Nephron (organoid): ENCODE measurements at regions not wholly inside any gene's neighbourhood (a gene's known extent, or its start where the extent isn't known, plus 50 kb on each side); places are given as distances from the start of the nearest gene placed in this dataset.
A peak's percentile ranks its signal among the peaks of the same experiment; 100 is the strongest.

Source experiments
- H3K27ac Mint-ChIP-seq, 3 experiments: 2 replicates each; pipeline ENCODE4 v1.8.0; 2020; ENCODE audit warnings: mixed read lengths in 3 of 3, mild to moderate bottlenecking in 2 of 3, moderate library complexity in 1 of 3
- H3K27me3 Mint-ChIP-seq: 2 replicates; pipeline ENCODE4 v1.8.0; 2021; ENCODE audit warnings: low read depth, mild to moderate bottlenecking, moderate library complexity, mixed read lengths
- H3K36me3 Mint-ChIP-seq: 2 replicates; pipeline ENCODE4 v1.8.0; 2020; ENCODE audit warnings: low read depth, mixed read lengths
- H3K4me1 Mint-ChIP-seq: 2 replicates; pipeline ENCODE4 v1.8.0; 2020; ENCODE audit warnings: mixed read lengths
- H3K4me3 Mint-ChIP-seq, 3 experiments: 2 replicates each; pipeline ENCODE4 v1.8.0; 2020; ENCODE audit warnings: mild to moderate bottlenecking in 3 of 3, mixed read lengths in 3 of 3, moderate library complexity in 2 of 3
- H3K9me3 Mint-ChIP-seq: 2 replicates; pipeline ENCODE4 v1.8.0; 2020; ENCODE audit warnings: mixed read lengths
- TF ChIP-seq, protein P1 (sequence below), 3 experiments: fragments of 200-600 bp; sonication (generic); IDR thresholded peaks; one replicate each; pipeline ENCODE4 v1.5.0; 2021; ENCODE audit warnings: antibody characterized with exemption in 3 of 3; ENCODE audit not compliant: unreplicated experiment in 3 of 3

DNA sequence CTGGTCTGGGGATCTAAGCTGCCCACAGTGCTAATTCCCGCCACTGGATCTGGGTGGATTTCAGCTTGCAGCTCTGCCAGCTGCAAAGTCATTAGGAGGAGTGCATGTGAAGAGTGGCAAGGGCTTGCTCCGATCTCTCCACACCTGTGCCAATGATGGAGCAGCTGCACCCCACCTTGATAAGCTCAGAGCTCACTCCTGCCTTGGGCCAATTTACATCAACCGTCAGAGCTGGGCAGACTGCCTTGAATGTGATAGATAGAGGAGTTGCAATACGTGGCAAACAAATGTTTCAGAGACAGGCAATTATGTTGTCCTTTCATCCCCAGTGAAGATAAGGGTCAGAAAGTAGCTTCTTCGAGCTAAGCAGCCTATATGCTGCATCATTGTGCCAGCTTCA, 379.9 kb downstream of the SH2D4B start:
- H3K36me3 Mint-ChIP-seq: no peaks in the 10 kb centered on the region
- H3K9me3 Mint-ChIP-seq: no peaks in the 10 kb centered on the region
- no peaks in the 10 kb centered on the region for H3K4me1 Mint-ChIP-seq
- TF ChIP-seq, protein P1, sequence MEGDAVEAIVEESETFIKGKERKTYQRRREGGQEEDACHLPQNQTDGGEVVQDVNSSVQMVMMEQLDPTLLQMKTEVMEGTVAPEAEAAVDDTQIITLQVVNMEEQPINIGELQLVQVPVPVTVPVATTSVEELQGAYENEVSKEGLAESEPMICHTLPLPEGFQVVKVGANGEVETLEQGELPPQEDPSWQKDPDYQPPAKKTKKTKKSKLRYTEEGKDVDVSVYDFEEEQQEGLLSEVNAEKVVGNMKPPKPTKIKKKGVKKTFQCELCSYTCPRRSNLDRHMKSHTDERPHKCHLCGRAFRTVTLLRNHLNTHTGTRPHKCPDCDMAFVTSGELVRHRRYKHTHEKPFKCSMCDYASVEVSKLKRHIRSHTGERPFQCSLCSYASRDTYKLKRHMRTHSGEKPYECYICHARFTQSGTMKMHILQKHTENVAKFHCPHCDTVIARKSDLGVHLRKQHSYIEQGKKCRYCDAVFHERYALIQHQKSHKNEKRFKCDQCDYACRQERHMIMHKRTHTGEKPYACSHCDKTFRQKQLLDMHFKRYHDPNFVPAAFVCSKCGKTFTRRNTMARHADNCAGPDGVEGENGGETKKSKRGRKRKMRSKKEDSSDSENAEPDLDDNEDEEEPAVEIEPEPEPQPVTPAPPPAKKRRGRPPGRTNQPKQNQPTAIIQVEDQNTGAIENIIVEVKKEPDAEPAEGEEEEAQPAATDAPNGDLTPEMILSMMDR (IDR thresholded peaks at IDR 0.05; ENCODE audit: unreplicated experiment in 3 of 3): no peak
- H3K27ac Mint-ChIP-seq: no peak overlapping the region
- H3K4me3 Mint-ChIP-seq: no peak overlapping the region
- H3K27me3 Mint-ChIP-seq: peaks cover 4% of the 10 kb centered on the region

DNA sequence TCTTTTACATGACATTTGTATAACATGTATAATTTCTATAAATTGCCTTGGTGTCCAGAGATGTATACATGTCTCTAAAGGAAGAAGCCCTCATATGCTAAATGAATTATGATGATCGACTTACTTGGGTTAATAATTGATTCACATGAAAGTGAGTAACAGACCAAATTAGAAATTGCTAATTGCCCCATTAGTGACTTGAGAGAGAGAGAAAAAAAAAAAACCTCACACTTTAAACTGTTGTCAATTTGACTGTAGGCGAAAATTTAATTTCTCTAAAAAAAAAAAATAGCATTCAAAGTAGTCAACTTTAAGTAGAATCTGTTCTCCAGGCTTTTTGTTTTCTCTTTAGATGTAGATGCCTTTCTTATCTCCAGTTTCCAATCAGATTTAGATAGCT, 383.3 kb downstream of the SH2D4B start:
- Mint-ChIP-seq H3K4me3 (no peak overlapping the region), H3K27me3 (peaks cover 4% of the 10 kb centered on the region), H3K4me1 (no peaks in the 10 kb centered on the region), H3K9me3 (no peaks in the 10 kb centered on the region), H3K27ac (no peak overlapping the region), H3K36me3 (no peaks in the 10 kb centered on the region)
- TF ChIP-seq, protein P1 (IDR thresholded peaks at IDR 0.05; ENCODE audit: unreplicated experiment in 3 of 3): no peak

DNA sequence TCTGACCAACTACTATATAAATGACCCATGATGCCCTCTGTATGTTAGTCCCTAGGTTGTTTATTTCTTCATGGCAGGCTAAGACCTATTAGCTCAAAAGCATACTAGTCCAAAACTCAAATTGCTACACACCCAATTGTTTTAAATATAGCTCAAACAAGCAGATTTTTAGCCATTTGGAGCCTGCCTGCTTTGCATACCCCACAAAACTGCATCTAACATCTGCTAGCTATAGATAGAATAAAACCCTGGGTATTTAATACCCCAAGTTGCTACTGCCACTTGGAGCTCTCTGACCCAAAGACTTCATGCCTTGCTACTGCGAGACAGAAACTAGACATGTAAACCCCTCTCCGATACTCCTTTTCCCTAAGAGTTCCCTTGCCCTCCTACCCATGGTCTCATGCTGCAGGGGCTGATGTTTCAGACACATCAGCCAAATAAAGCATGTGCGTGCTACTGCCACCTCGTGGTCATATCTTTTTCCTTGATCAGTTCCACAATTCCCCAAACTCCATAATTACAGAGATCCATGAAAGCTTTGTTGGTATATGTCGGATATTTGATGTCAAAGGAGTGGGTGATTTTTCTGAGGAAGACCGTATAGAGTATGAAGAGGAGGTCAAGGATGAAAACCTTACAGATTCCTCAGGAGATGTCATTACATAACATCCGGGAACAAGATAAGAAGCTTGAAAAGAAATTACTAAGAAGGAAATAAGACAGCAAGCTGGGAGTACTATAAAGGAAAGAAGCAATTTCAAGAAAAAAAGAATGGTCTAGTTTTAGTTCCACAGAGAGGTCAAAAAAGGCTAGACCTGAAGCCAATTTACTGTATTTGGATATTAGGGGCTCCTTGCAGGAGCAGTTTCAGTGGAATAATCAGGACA, 386.6 kb downstream of the SH2D4B start:
- peaks cover 7% of the 10 kb centered on the region for H3K9me3 Mint-ChIP-seq
- no peak overlapping the region for H3K4me3 Mint-ChIP-seq
- TF ChIP-seq, protein P1 (IDR thresholded peaks at IDR 0.05; ENCODE audit: unreplicated experiment in 3 of 3): peak; percentile 64 to 77 (median 74)
- H3K27ac Mint-ChIP-seq: no peak overlapping the region
- no peaks in the 10 kb centered on the region for H3K4me1 Mint-ChIP-seq
- no peaks in the 10 kb centered on the region for H3K27me3 Mint-ChIP-seq
- H3K36me3 Mint-ChIP-seq: no peaks in the 10 kb centered on the region

DNA sequence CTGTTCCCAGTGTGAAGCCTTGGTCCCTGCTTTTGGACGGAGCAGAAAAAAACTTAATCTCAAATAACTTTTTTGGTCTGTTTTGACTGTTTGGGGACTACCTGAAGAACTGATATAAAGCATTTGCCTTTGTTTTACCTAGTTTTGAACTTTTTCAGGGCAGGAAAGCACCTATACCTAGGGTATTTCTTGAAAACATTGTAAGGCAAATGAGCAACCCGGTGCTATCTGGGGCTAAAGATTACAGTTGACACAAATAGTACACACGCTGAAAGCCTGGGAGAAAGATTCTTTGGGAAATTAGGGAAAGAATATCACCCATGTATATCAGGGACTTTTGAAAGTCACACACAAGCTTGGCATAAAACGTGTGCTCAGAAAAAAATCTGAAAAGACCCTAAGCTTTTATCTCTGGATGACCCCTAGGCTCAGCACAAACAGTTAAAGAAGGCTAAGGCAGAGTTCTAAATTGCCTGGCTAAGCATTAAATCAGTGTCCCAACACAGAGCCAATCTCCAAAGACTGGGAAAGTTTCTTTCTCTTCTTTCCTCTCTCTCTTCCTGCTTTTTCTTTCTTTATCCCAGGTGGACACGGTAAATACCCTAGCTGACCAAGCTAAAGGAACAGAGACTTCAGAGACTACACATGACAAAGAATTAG, 389.8 kb downstream of the SH2D4B start:
- no peak overlapping the region for H3K4me3 Mint-ChIP-seq
- no peaks in the 10 kb centered on the region for H3K27me3 Mint-ChIP-seq
- H3K36me3 Mint-ChIP-seq: no peaks in the 10 kb centered on the region
- no peaks in the 10 kb centered on the region for H3K4me1 Mint-ChIP-seq
- H3K27ac Mint-ChIP-seq: no peak overlapping the region
- TF ChIP-seq, protein P1 (IDR thresholded peaks at IDR 0.05; ENCODE audit: unreplicated experiment in 3 of 3): no peak
- H3K9me3 Mint-ChIP-seq: peaks cover 7% of the 10 kb centered on the region

DNA sequence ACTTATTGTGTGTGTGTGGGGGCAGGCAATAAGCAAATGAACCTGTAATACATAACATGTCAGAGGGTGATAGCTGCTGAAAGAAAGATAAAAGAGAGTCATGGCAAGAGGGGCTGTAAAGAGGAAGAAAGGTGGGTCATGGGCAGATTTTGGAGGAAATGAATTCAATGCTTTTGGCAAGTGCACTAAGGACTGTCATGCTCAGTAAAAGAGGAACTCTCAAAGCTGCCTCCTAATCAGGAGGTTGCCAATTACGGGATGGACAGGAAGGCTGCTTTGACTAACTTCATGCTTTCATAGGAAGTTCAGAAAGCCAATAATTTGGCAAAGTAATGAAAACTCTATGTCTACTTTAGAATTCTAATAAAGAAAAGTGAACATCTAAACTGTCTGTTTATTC, 401.2 kb downstream of the SH2D4B start:
- H3K9me3 Mint-ChIP-seq: no peaks in the 10 kb centered on the region
- H3K36me3 Mint-ChIP-seq: no peaks in the 10 kb centered on the region
- H3K4me1 Mint-ChIP-seq: peaks cover 14% of the 10 kb centered on the region
- peaks cover 4% of the 10 kb centered on the region for H3K27me3 Mint-ChIP-seq
- TF ChIP-seq, protein P1 (IDR thresholded peaks at IDR 0.05; ENCODE audit: unreplicated experiment in 3 of 3): no peak
- H3K4me3 Mint-ChIP-seq: no peak overlapping the region
- no peak overlapping the region for H3K27ac Mint-ChIP-seq
